KMS-11 (cell line): ENCODE measurements at regions not wholly inside any gene's neighbourhood (a gene's known extent, or its start where the extent isn't known, plus 50 kb on each side); places are given as distances from the start of the nearest gene placed in this dataset.

Experiments used
- H2AFZ ChIP-seq: fragments of 200-600 bp; sonication (generic); 2 replicates; pipeline ENCODE4 v1.6.1; 2016; ENCODE audit warnings: antibody characterized with exemption, mixed run types, low read depth
- H3K27ac ChIP-seq: fragments of 200-600 bp; sonication (generic); 2 replicates; pipeline ENCODE4 v1.6.1; 2016; ENCODE audit warnings: mild to moderate bottlenecking, mixed run types
- H3K27me3 ChIP-seq: fragments of 200-600 bp; sonication (generic); 2 replicates; pipeline ENCODE4 v1.6.1; 2017; ENCODE audit warnings: mild to moderate bottlenecking, low read depth, mixed run types, moderate library complexity; ENCODE audit not compliant: insufficient read depth
- H3K36me3 ChIP-seq: fragments of 200-600 bp; sonication (generic); 2 replicates; pipeline ENCODE4 v1.6.1; 2017; ENCODE audit warnings: mild to moderate bottlenecking, mixed run types; ENCODE audit not compliant: insufficient read depth
- H3K4me1 ChIP-seq: fragments of 200-600 bp; sonication (generic); 2 replicates; pipeline ENCODE4 v1.6.1; 2016; ENCODE audit warnings: mild to moderate bottlenecking, low read depth, mixed run types; ENCODE audit not compliant: poor library complexity, severe bottlenecking
- H3K4me2 ChIP-seq: fragments of 200-600 bp; sonication (generic); 2 replicates; pipeline ENCODE4 v1.7.0; 2016; ENCODE audit warnings: mild to moderate bottlenecking, mixed run types
- H3K4me3 ChIP-seq: fragments of 200-600 bp; sonication (generic); IDR thresholded peaks from 2 replicates; pipeline ENCODE4 v1.6.1; 2017; ENCODE audit warnings: low read depth, low read length, mixed read lengths; ENCODE audit not compliant: insufficient read depth
- H3K79me2 ChIP-seq: fragments of 200-600 bp; sonication (generic); 2 replicates; pipeline ENCODE4 v1.6.1; 2016; ENCODE audit warnings: low read depth, mixed run types; ENCODE audit not compliant: insufficient read depth
- H3K9ac ChIP-seq: fragments of 200-600 bp; sonication (generic); 2 replicates; pipeline ENCODE4 v1.6.1; 2016; ENCODE audit warnings: mild to moderate bottlenecking, mixed run types
- H4K20me1 ChIP-seq: fragments of 200-600 bp; sonication (generic); 2 replicates; pipeline ENCODE4 v1.6.1; 2016; ENCODE audit warnings: mild to moderate bottlenecking, mixed run types; ENCODE audit not compliant: insufficient read depth
- TF ChIP-seq, protein P1 (sequence below): fragments of 200-600 bp; sonication (generic); conservative IDR thresholded peaks from 2 replicates; pipeline ENCODE4 v1.6.1; 2017; ENCODE audit warnings: low read depth, mild to moderate bottlenecking, antibody characterized with exemption, low read length, moderate library complexity, mixed read lengths

DNA sequence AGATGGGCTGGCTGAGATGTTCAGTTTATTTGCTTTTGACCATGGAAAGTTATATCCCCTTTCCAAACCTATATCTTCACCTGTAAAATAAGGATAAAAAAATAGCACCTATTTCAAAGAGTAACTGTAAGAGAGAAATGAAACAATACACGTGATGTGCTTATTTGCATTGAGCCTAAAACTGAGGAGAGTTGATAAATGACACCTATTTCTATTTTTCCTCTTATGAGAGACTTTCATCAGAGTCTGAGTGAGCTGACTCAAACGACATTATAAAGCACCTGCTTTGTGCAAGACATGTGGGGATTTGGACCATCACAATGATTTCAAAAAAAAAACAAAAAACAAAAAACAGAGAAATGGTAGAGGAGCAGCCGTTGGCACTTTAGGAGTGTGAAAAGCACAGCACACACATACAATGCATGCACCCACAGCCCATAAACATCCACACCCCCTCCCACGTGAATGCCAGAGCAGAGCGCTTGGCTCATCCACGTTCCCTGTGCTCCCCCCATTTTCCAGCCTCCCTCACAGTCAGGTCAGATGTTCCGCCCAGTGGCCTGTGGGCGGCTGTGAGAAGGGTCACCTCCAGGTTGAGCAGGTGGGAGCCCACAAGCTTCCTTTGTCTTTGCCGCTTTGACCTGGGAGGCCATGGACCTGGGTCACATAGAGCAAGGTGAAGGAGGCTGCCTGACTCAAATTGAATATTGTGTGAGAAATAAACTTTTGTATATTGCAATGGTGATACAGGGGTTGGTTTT is 253.2 kb upstream of the ZNF32 start:
- no peak overlapping the region for H3K27ac ChIP-seq
- no peaks in the 10 kb centered on the region for H3K79me2 ChIP-seq
- H2AFZ ChIP-seq, result no peak overlapping the region
- TF ChIP-seq, protein P1, sequence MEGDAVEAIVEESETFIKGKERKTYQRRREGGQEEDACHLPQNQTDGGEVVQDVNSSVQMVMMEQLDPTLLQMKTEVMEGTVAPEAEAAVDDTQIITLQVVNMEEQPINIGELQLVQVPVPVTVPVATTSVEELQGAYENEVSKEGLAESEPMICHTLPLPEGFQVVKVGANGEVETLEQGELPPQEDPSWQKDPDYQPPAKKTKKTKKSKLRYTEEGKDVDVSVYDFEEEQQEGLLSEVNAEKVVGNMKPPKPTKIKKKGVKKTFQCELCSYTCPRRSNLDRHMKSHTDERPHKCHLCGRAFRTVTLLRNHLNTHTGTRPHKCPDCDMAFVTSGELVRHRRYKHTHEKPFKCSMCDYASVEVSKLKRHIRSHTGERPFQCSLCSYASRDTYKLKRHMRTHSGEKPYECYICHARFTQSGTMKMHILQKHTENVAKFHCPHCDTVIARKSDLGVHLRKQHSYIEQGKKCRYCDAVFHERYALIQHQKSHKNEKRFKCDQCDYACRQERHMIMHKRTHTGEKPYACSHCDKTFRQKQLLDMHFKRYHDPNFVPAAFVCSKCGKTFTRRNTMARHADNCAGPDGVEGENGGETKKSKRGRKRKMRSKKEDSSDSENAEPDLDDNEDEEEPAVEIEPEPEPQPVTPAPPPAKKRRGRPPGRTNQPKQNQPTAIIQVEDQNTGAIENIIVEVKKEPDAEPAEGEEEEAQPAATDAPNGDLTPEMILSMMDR, result no peak
- no peak overlapping the region for H3K9ac ChIP-seq
- no peaks in the 10 kb centered on the region for H3K36me3 ChIP-seq
- H3K4me1 ChIP-seq, result no peaks in the 10 kb centered on the region
- no peaks in the 10 kb centered on the region for H3K27me3 ChIP-seq
- H4K20me1 ChIP-seq, result no peaks in the 10 kb centered on the region
- H3K4me2 ChIP-seq, result no peak overlapping the region
- H3K4me3 ChIP-seq, result no peak overlapping the region

DNA sequence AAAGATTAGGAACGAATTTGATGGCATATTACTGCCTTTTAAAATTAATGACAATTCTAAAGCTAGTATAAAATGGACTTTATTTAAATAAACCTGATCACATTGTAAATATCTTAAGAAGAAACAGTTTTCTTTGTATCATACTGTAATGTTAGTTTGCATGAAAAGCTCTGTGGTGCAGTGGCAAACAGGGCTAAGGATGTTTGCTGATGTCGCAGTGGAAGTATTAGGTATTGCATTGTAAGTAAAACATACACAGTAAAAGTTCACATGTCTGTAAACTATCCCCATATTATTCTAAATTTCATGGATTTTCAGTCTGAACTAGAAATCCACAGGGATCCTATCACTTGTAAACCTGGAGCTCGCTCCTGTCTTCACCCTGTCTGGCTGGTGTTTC is 252.6 kb upstream of the ZNF32 start:
- no peaks in the 10 kb centered on the region for H3K27me3 ChIP-seq
- TF ChIP-seq, protein P1, result no peak
- no peak overlapping the region for H3K4me3 ChIP-seq
- H3K36me3 ChIP-seq, result no peaks in the 10 kb centered on the region
- H4K20me1 ChIP-seq, result no peaks in the 10 kb centered on the region
- no peak overlapping the region for H3K4me2 ChIP-seq
- H3K79me2 ChIP-seq, result no peaks in the 10 kb centered on the region
- no peak overlapping the region for H3K27ac ChIP-seq
- no peaks in the 10 kb centered on the region for H3K4me1 ChIP-seq
- no peak overlapping the region for H2AFZ ChIP-seq
- H3K9ac ChIP-seq, result no peak overlapping the region

GRCh38 chr10:43900571-43900970 is 251.9 kb upstream of the ZNF32 start:
- Histone ChIP-seq H3K27me3 (no peaks in the 10 kb centered on the region), H3K36me3 (no peaks in the 10 kb centered on the region), H3K4me1 (no peaks in the 10 kb centered on the region), H3K4me2 (no peak overlapping the region), H4K20me1 (no peaks in the 10 kb centered on the region), H3K79me2 (no peaks in the 10 kb centered on the region), H3K9ac (no peak overlapping the region), H3K27ac (no peak overlapping the region), H3K4me3 (no peak overlapping the region), H2AFZ (no peak overlapping the region)
- TF ChIP-seq, protein P1, result no peak

DNA sequence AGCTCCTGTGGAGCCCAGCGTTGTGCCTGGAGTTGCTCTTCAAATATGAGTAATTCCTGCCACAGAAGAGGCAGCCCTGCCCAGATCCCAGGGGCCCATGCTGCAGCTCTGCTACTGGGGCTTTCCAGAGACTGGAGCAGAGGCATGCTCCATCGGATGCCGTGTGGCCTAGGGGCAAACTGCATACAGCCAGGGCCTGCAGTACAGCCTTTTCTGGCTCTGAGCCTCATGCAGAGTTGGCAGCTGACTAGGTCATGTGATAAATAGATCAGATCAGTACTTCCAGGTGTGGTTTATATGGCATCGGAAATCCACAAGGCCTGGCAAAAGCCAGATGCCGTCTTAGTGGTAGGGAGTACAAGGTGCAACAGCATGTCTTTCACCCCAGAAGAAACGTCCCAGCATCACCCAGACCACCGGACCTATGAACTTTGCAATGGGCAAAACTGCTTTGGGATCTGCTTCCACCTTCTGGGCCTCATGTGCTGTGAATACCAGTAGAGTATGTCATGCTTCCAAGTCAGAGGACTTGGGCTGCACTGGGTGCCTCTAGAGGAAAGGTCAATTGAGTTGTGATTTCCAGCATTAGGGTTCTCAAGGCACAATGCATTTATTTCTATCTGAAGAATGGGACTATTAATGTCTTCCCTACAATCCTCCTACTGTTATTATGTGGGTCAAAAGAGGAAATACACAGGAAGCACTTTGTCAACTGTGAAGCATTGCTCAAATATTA is 250.7 kb upstream of the ZNF32 start:
- Histone ChIP-seq H3K27me3 (no peaks in the 10 kb centered on the region), H3K36me3 (no peaks in the 10 kb centered on the region), H3K4me1 (no peaks in the 10 kb centered on the region), H3K79me2 (no peaks in the 10 kb centered on the region), H3K4me3 (no peak overlapping the region), H4K20me1 (no peaks in the 10 kb centered on the region), H2AFZ (no peak overlapping the region), H3K4me2 (no peak overlapping the region), H3K27ac (no peak overlapping the region), H3K9ac (no peak overlapping the region)
- TF ChIP-seq, protein P1, result no peak
